PFSK-1 (cell line): ENCODE measurements at regions not wholly inside any gene's neighbourhood (a gene's known extent, or its start where the extent isn't known, plus 50 kb on each side); places are given as distances from the start of the nearest gene placed in this dataset.

Source experiments
- FOXP2 ChIP-seq: optimal IDR thresholded peaks from 2 replicates; pipeline ENCODE3; 2011; ENCODE audit warnings: borderline replicate concordance, control low read depth, inconsistent platforms; ENCODE audit not compliant: insufficient read depth; ENCODE audit errors: extremely low read length, extremely low read depth
- POLR2AphosphoS5 ChIP-seq: IDR thresholded peaks from 2 replicates; pipeline ENCODE4 v1.6.1; 2012; ENCODE audit warnings: low read depth, mild to moderate bottlenecking, control low read depth, low read length, moderate library complexity
- TAF1 ChIP-seq: IDR thresholded peaks from 2 replicates; pipeline ENCODE4 v1.6.1; 2012; ENCODE audit warnings: low read length, control low read depth, borderline replicate concordance; ENCODE audit not compliant: insufficient read depth
- TF ChIP-seq, protein P1 (sequence below), 2 experiments: IDR thresholded peaks; 2 replicates each; pipeline versions ENCODE4 v1.6.1 to v1.8.0; 2011 to 2012; ENCODE audit warnings: low read depth in 2 of 2, low read length in 2 of 2, control low read depth in 1 of 2, inconsistent platforms in 1 of 2, mild to moderate bottlenecking in 1 of 2, moderate library complexity in 1 of 2; ENCODE audit not compliant: insufficient read depth in 1 of 2

DNA sequence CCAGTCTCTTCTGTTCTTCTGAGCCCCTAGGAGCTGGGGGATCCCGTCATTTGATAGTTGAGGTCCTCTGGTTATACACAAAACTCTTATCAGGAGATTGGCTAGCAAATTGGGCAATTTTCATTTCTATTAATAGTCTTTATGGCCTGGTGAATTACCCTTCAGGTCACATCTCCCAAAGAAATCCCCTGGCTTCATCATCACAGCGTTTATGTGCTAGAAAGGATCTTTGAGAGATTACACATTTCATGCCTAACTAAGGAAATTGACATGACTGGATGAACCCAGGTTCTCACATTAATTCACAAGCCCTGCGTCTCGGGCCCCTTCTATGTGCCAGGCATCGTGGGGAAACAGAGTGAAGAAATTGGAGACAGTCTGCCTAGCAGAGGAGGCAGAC lies 227.4 kb upstream of the PROK2 start:
- TF ChIP-seq TAF1, result no peak
- TF ChIP-seq FOXP2, result no peak
- no peak for TF ChIP-seq POLR2AphosphoS5
- TF ChIP-seq, protein P1, sequence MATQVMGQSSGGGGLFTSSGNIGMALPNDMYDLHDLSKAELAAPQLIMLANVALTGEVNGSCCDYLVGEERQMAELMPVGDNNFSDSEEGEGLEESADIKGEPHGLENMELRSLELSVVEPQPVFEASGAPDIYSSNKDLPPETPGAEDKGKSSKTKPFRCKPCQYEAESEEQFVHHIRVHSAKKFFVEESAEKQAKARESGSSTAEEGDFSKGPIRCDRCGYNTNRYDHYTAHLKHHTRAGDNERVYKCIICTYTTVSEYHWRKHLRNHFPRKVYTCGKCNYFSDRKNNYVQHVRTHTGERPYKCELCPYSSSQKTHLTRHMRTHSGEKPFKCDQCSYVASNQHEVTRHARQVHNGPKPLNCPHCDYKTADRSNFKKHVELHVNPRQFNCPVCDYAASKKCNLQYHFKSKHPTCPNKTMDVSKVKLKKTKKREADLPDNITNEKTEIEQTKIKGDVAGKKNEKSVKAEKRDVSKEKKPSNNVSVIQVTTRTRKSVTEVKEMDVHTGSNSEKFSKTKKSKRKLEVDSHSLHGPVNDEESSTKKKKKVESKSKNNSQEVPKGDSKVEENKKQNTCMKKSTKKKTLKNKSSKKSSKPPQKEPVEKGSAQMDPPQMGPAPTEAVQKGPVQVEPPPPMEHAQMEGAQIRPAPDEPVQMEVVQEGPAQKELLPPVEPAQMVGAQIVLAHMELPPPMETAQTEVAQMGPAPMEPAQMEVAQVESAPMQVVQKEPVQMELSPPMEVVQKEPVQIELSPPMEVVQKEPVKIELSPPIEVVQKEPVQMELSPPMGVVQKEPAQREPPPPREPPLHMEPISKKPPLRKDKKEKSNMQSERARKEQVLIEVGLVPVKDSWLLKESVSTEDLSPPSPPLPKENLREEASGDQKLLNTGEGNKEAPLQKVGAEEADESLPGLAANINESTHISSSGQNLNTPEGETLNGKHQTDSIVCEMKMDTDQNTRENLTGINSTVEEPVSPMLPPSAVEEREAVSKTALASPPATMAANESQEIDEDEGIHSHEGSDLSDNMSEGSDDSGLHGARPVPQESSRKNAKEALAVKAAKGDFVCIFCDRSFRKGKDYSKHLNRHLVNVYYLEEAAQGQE (IDR thresholded peaks at IDR 0.05; ENCODE audit: insufficient read depth in 1 of 2, low read depth in 2 of 2, low read length in 2 of 2), result no peak
